ENCODE measurements at regions not wholly inside any gene's neighbourhood (a gene's known extent, or its start where the extent isn't known, plus 50 kb on each side); places are given as distances from the start of the nearest gene placed in this dataset.

- FAIRE-seq, result no peak
Measured at GRCh38 chr3:71854096-71854495, 69.1 kb upstream of the PROK2 start.

GRCh38 chr3:71851878-71852277, 66.9 kb upstream of the PROK2 start:
- no peak for FAIRE-seq

GRCh38 chr3:71850654-71851053, 65.7 kb upstream of the PROK2 start:
- FAIRE-seq, result no peak

GRCh38 chr3:71849681-71850080, 64.7 kb upstream of the PROK2 start:
- no peak for FAIRE-seq

GRCh38 chr3:71847794-71848193, 62.8 kb upstream of the PROK2 start:
- FAIRE-seq, result no peak

- FAIRE-seq, result no peak
Measured at GRCh38 chr3:71846185-71846584, 61.2 kb upstream of the PROK2 start.

- FAIRE-seq, result no peak
Measured at GRCh38 chr3:71843071-71843470, 58.1 kb upstream of the PROK2 start.

- FAIRE-seq, result no peak
Measured at GRCh38 chr3:71838406-71838805, 53.5 kb upstream of the PROK2 start.
